Gastrocnemius medialis (tissue), 4 donors: ENCODE measurements at regions not wholly inside any gene's neighbourhood (a gene's known extent, or its start where the extent isn't known, plus 50 kb on each side); places are given as distances from the start of the nearest gene placed in this dataset.

Experiments used
- ATAC-seq, 2 donors: fragments of 150-250 bp; one replicate each; pipeline ENCODE4 v1.9.1; 2016
- DNase-seq, 2 donors: peaks; one replicate each; pipeline ENCODE4 v3.0.0-alpha.2; 2019
- H3K27ac ChIP-seq, 4 donors: fragments of 200-600 bp; sonication (generic); 1 replicate in 1 of 4; 2 replicates in 3 of 4; pipeline ENCODE4 v1.5.1; 2016 to 2018; ENCODE audit warnings: mild to moderate bottlenecking in 2 of 4, moderate library complexity in 1 of 4
- H3K27me3 ChIP-seq, 3 donors: fragments of 200-600 bp; sonication (generic) in 2 of 3; 1 replicate in 1 of 3; 2 replicates in 2 of 3; pipeline versions ENCODE4 v1.5.1 to v1.6.0; 2016 to 2019; ENCODE audit warnings: mild to moderate bottlenecking in 1 of 3, moderate library complexity in 1 of 3
- H3K36me3 ChIP-seq, 2 donors: fragments of 200-600 bp; sonication (generic) in 1 of 2; one replicate each; pipeline ENCODE4 v1.5.1; 2017 to 2018
- H3K4me1 ChIP-seq, 2 donors: fragments of 200-600 bp; sonication (generic) in 1 of 2; one replicate each; pipeline ENCODE4 v1.5.1; 2016 to 2017; ENCODE audit warnings: mild to moderate bottlenecking in 2 of 2
- H3K4me3 ChIP-seq, 4 donors: fragments of 200-600 bp; sonication (generic) in 3 of 4; 1 replicate in 1 of 4; 2 replicates in 3 of 4; pipeline ENCODE4 v1.5.1; 2016 to 2019; ENCODE audit warnings: mild to moderate bottlenecking in 2 of 4
- H3K9me3 ChIP-seq, 3 donors: fragments of 200-600 bp; sonication (generic) in 2 of 3; 1 replicate in 1 of 3; 2 replicates in 2 of 3; pipeline ENCODE4 v1.5.1; 2016 to 2019
- CTCF ChIP-seq, 5 experiments: fragments of 450-650 bp in 3 of 5; fragments of 200-600 bp in 2 of 5; sonication (generic) in 2 of 5; IDR thresholded peaks in 4 of 5; conservative IDR thresholded peaks in 1 of 5; 1 replicate in 4 of 5; 2 replicates in 1 of 5; pipeline ENCODE4 v1.5.1; 2016 to 2019; ENCODE audit warnings: antibody characterized with exemption in 5 of 5, mild to moderate bottlenecking in 3 of 5, moderate library complexity in 3 of 5
- POLR2A ChIP-seq, 2 donors: fragments of 450-650 bp; IDR thresholded peaks; one replicate each; pipeline ENCODE4 v1.6.1; 2017; ENCODE audit warnings: antibody characterized with exemption in 2 of 2, mild to moderate bottlenecking in 2 of 2, moderate library complexity in 2 of 2
- in situ Hi-C, 4 donors: fragments of 200-750 bp; cut with MboI; loops; one replicate each; pipeline versions ENCODE4 v1.15.0 to v1.8.0; 2017; ENCODE audit warnings: low sequenced_read_pairs in 4 of 4
- intact Hi-C: fragments of 100-400 bp; cut with DNase I; formaldehyde crosslinking; loops from one replicate; pipeline ENCODE4 v1.15.1; 2023; ENCODE audit warnings: low total_unique reads

GRCh38 chr5:74289691-74290090, 350.8 kb downstream of the ENC1 start:
- TF ChIP-seq POLR2A (IDR thresholded peaks at IDR 0.05) (no peak), CTCF (IDR thresholded peaks at IDR 0.05 in 4 of 5, conservative IDR thresholded peaks at IDR 0.05 in 1 of 5) (no peak)
- in situ Hi-C loops = loop anchor here in 1 of 4 donors (25.0 kb wide), 1 partner anchor 348 kb away; the partner anchor contains the start of gene ENC1
- Histone ChIP-seq H3K4me3 (no peak overlapping the region), H3K27ac (peak overlapping the region; percentile 75 to 89 (median 77)), H3K9me3 (no peaks in the 10 kb centered on the region), H3K4me1 (peaks cover 38 to 67% of the 10 kb centered on the region in 2 donors), H3K27me3 (no peaks in the 10 kb centered on the region), H3K36me3 (no peaks in the 10 kb centered on the region)
- intact Hi-C loops = loop anchor here (2.0 to 5.0 kb wide), 3 partner anchors 38 to 351 kb away; partner anchors contain the start of gene ENC1
- DNase-seq (no peak), ATAC-seq (no peak)

- H3K27me3 ChIP-seq = no peaks in the 10 kb centered on the region
- ATAC-seq (peak; percentile 7 to 13), DNase-seq (no peak)
- no peaks in the 10 kb centered on the region for H3K9me3 ChIP-seq
- no peak overlapping the region for H3K4me3 ChIP-seq
- no peak for TF ChIP-seq POLR2A (IDR thresholded peaks at IDR 0.05)
- TF ChIP-seq CTCF (IDR thresholded peaks at IDR 0.05 in 4 of 5, conservative IDR thresholded peaks at IDR 0.05 in 1 of 5) = no peak
- peak overlapping the region; percentile 75 to 89 (median 77) for H3K27ac ChIP-seq
- in situ Hi-C loops (loop anchor here in 1 of 4 donors (25.0 kb wide), 1 partner anchor 348 kb away; the partner anchor contains the start of gene ENC1), intact Hi-C loops (loop anchor here (2.0 to 5.0 kb wide), 2 partner anchors 38 to 352 kb away; partner anchors contain the start of gene ENC1)
- no peaks in the 10 kb centered on the region for H3K36me3 ChIP-seq
- peaks cover 38 to 67% of the 10 kb centered on the region in 2 donors for H3K4me1 ChIP-seq
Observed at GRCh38 chr5:74289238-74289637, 351.3 kb downstream of the ENC1 start.

- intact Hi-C loops (loop anchor here (2.0 to 5.0 kb wide), 2 partner anchors 39 to 352 kb away; partner anchors contain the start of gene ENC1), in situ Hi-C loops (loop anchor here in 1 of 4 donors (25.0 kb wide), 1 partner anchor 349 kb away; the partner anchor contains the start of gene ENC1)
- H3K27ac ChIP-seq = peak overlapping the region; percentile 75 to 89 (median 77)
- H3K36me3 ChIP-seq = no peaks in the 10 kb centered on the region
- peaks cover 38 to 67% of the 10 kb centered on the region in 2 donors for H3K4me1 ChIP-seq
- TF ChIP-seq CTCF (IDR thresholded peaks at IDR 0.05 in 4 of 5, conservative IDR thresholded peaks at IDR 0.05 in 1 of 5) (no peak), POLR2A (IDR thresholded peaks at IDR 0.05) (no peak)
- H3K9me3 ChIP-seq = no peaks in the 10 kb centered on the region
- no peak overlapping the region for H3K4me3 ChIP-seq
- H3K27me3 ChIP-seq = no peaks in the 10 kb centered on the region
- ATAC-seq (peak; percentile 90 to 91), DNase-seq (peak; percentile 62 to 75)
Observed at GRCh38 chr5:74288448-74289108, 351.9 kb downstream of the ENC1 start.

GRCh38 chr5:74288038-74288437, 352.5 kb downstream of the ENC1 start:
- TF ChIP-seq CTCF (IDR thresholded peaks at IDR 0.05 in 4 of 5, conservative IDR thresholded peaks at IDR 0.05 in 1 of 5) (no peak), POLR2A (IDR thresholded peaks at IDR 0.05) (no peak)
- H3K27me3 ChIP-seq = no peaks in the 10 kb centered on the region
- H3K36me3 ChIP-seq = no peaks in the 10 kb centered on the region
- peaks cover 36 to 64% of the 10 kb centered on the region in 2 donors for H3K4me1 ChIP-seq
- peak overlapping the region; percentile 75 to 89 (median 77) for H3K27ac ChIP-seq
- DNase-seq = no peak
- in situ Hi-C loops (loop anchor here in 1 of 4 donors (25.0 kb wide), 1 partner anchor 349 kb away; the partner anchor contains the start of gene ENC1), intact Hi-C loops (loop anchor here (2.0 to 5.0 kb wide), 2 partner anchors 39 to 353 kb away; partner anchors contain the start of gene ENC1)
- H3K9me3 ChIP-seq = no peaks in the 10 kb centered on the region
- no peak for ATAC-seq
- no peak overlapping the region for H3K4me3 ChIP-seq
